ENCODE measurements at regions not wholly inside any gene's neighbourhood (a gene's known extent, or its start where the extent isn't known, plus 50 kb on each side); places are given as distances from the start of the nearest gene placed in this dataset.

- DNase-seq: no peak
These were observed 550.0 kb downstream of the EPHA5 start for GRCh38 chr4:65120287-65120686.

- DNase-seq: no peak
These were observed 567.9 kb downstream of the EPHA5 start for GRCh38 chr4:65102419-65102818.

GRCh38 chr4:65096630-65097029 is 573.7 kb downstream of the EPHA5 start:
- no peak for DNase-seq

GRCh38 chr4:65089666-65090065 is 580.6 kb downstream of the EPHA5 start:
- DNase-seq: no peak

GRCh38 chr4:65083076-65083475 is 587.2 kb downstream of the EPHA5 start:
- DNase-seq: no peak

- no peak for DNase-seq
These were observed 598.7 kb downstream of the EPHA5 start for GRCh38 chr4:65071564-65071963.

GRCh38 chr4:65069177-65069576 is 601.1 kb downstream of the EPHA5 start:
- no peak for DNase-seq

GRCh38 chr4:65066106-65066505 is 604.2 kb downstream of the EPHA5 start:
- no peak for DNase-seq

GRCh38 chr4:65063601-65064000 is 606.7 kb downstream of the EPHA5 start:
- no peak for DNase-seq

- DNase-seq: no peak
These were observed 619.5 kb downstream of the EPHA5 start for GRCh38 chr4:65050786-65051185.

- DNase-seq: no peak
These were observed 623.8 kb downstream of the EPHA5 start for GRCh38 chr4:65046192-65047133.

GRCh38 chr4:65033899-65034298 is 624.6 kb upstream of the TECRL start:
- peak; percentile 6 for DNase-seq

GRCh38 chr4:65028592-65028991 is 619.3 kb upstream of the TECRL start:
- DNase-seq: no peak

- no peak for DNase-seq
These were observed 614.8 kb upstream of the TECRL start for GRCh38 chr4:65023883-65024670.

- DNase-seq: no peak
These were observed 613.8 kb upstream of the TECRL start for GRCh38 chr4:65023081-65023480.

GRCh38 chr4:65021737-65022136 is 612.5 kb upstream of the TECRL start:
- no peak for DNase-seq

GRCh38 chr4:65021149-65021548 is 611.9 kb upstream of the TECRL start:
- no peak for DNase-seq

- no peak for DNase-seq
These were observed 610.5 kb upstream of the TECRL start for GRCh38 chr4:65019775-65020174.

- peak; percentile 34 for DNase-seq
These were observed 609.1 kb upstream of the TECRL start for GRCh38 chr4:65018313-65018712.

- no peak for DNase-seq
These were observed 604.8 kb upstream of the TECRL start for GRCh38 chr4:65014078-65014477.

- DNase-seq: no peak
These were observed 598.7 kb upstream of the TECRL start for GRCh38 chr4:65007841-65008439.

- DNase-seq: no peak
These were observed 565.9 kb upstream of the TECRL start for GRCh38 chr4:64975177-64975576.

GRCh38 chr4:64969081-64969480 is 559.8 kb upstream of the TECRL start:
- no peak for DNase-seq

GRCh38 chr4:64967286-64967685 is 558.0 kb upstream of the TECRL start:
- DNase-seq: no peak

All from NCI-H2081 treated with DMSO at 0.1 percent for 48 hours (cell line).